ENCODE measurements at regions not wholly inside any gene's neighbourhood (a gene's known extent, or its start where the extent isn't known, plus 50 kb on each side); places are given as distances from the start of the nearest gene placed in this dataset.

GRCh38 chr4:184289179-184289535 is 71.5 kb upstream of the ENPP6 start (continued):
- TF ChIP-seq, protein P1, sequence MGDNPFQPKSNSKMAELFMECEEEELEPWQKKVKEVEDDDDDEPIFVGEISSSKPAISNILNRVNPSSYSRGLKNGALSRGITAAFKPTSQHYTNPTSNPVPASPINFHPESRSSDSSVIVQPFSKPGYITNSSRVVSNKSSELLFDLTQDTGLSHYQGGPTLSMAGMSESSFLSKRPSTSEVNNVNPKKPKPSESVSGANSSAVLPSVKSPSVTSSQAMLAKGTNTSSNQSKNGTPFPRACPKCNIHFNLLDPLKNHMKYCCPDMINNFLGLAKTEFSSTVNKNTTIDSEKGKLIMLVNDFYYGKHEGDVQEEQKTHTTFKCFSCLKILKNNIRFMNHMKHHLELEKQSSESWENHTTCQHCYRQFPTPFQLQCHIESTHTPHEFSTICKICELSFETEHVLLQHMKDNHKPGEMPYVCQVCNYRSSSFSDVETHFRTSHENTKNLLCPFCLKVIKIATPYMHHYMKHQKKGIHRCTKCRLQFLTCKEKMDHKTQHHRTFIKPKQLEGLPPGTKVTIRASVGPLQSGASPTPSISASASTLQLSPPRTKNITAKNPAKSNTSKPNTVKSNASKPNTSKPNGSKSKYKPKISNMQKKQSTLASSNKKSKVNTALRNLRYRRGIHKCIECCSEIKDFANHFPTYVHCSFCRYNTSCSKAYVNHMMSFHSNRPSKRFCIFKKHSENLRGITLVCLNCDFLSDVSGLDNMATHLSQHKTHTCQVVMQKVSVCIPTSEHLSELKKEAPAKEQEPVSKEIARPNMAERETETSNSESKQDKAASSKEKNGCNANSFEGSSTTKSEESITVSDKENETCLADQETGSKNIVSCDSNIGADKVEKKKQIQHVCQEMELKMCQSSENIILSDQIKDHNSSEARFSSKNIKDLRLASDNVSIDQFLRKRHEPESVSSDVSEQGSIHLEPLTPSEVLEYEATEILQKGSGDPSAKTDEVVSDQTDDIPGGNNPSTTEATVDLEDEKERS (tag by site-specific recombination; IDR thresholded peaks at IDR 0.05), result no peak
- TF ChIP-seq ZNF707 (tag by site-specific recombination; IDR thresholded peaks at IDR 0.05) (no peak), SALL2 (tag by site-specific recombination; IDR thresholded peaks at IDR 0.05; ENCODE audit: borderline replicate concordance) (no peak), BCL11A (tag by site-specific recombination; IDR thresholded peaks at IDR 0.05; ENCODE audit: low read depth) (no peak), ZNF777 (tag by site-specific recombination; IDR thresholded peaks at IDR 0.05; ENCODE audit: borderline replicate concordance) (no peak), ZNF585B (tag by site-specific recombination; IDR thresholded peaks at IDR 0.05) (no peak), TCF7L2 (IDR thresholded peaks at IDR 0.05; ENCODE audit: borderline replicate concordance, low read depth, low read length) (no peak)
- TF ChIP-seq, protein P2, sequence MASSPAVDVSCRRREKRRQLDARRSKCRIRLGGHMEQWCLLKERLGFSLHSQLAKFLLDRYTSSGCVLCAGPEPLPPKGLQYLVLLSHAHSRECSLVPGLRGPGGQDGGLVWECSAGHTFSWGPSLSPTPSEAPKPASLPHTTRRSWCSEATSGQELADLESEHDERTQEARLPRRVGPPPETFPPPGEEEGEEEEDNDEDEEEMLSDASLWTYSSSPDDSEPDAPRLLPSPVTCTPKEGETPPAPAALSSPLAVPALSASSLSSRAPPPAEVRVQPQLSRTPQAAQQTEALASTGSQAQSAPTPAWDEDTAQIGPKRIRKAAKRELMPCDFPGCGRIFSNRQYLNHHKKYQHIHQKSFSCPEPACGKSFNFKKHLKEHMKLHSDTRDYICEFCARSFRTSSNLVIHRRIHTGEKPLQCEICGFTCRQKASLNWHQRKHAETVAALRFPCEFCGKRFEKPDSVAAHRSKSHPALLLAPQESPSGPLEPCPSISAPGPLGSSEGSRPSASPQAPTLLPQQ (tag by site-specific recombination; IDR thresholded peaks at IDR 0.05), result no peak
- TF ChIP-seq, protein P3, sequence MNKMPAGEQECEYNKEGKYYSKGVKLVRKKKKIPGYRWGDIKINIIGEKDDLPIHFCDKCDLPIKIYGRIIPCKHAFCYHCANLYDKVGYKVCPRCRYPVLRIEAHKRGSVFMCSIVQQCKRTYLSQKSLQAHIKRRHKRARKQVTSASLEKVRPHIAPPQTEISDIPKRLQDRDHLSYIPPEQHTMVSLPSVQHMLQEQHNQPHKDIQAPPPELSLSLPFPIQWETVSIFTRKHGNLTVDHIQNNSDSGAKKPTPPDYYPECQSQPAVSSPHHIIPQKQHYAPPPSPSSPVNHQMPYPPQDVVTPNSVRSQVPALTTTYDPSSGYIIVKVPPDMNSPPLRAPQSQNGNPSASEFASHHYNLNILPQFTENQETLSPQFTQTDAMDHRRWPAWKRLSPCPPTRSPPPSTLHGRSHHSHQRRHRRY (tag by site-specific recombination; IDR thresholded peaks at IDR 0.05), result no peak

GRCh38 chr4:184288451-184289178 is 70.9 kb upstream of the ENPP6 start:
- ChIA-PET POLR2A (interaction anchor here (0.6 kb wide), 1 partner anchor 122 kb away, joined by 3 read pairs; no protein-coding TSS in a partner anchor), CTCF (interaction anchor here (0.6 kb wide), 1 partner anchor 586 kb away, joined by 5 read pairs; no protein-coding TSS in a partner anchor)
- Histone ChIP-seq H3K36me3 (ENCODE audit: control insufficient read depth in 2 of 2, insufficient read depth in 1 of 2, low read length in 2 of 2) (no peaks in the 10 kb centered on the region), H3K4me1 (ENCODE audit: control insufficient read depth, insufficient read depth, low read length) (no peaks in the 10 kb centered on the region), H3K4me3 (ENCODE audit: low read depth, low read length) (no peak overlapping the region), H3K9me3 (ENCODE audit: control insufficient read depth, insufficient read depth, low read depth, low read length) (no peaks in the 10 kb centered on the region), H3K27ac (ENCODE audit: extremely low read depth, low read depth, low read length) (no peak overlapping the region)
- TF ChIP-seq, protein P4, sequence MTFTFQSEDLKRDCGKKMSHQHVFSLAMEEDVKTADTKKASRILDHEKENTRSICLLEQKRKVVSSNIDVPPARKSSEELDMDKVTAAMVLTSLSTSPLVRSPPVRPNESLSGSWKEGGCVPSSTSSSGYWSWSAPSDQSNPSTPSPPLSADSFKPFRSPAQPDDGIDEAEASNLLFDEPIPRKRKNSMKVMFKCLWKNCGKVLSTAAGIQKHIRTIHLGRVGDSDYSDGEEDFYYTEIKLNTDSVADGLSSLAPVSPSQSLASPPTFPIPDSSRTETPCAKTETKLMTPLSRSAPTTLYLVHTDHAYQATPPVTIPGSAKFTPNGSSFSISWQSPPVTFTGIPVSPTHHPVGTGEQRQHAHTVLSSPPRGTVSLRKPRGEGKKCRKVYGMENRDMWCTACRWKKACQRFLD (tag by site-specific recombination; IDR thresholded peaks at IDR 0.05), result no peak
- TF ChIP-seq ZNF473 (tag by site-specific recombination; IDR thresholded peaks at IDR 0.05) (no peak), ZNF146 (tag by site-specific recombination; IDR thresholded peaks at IDR 0.05) (no peak), ZNF629 (tag by site-specific recombination; IDR thresholded peaks at IDR 0.05) (no peak), ZNF423 (tag by site-specific recombination; IDR thresholded peaks at IDR 0.05) (no peak), ZSCAN16 (tag by site-specific recombination; IDR thresholded peaks at IDR 0.05) (no peak)
- TF ChIP-seq, protein P5, sequence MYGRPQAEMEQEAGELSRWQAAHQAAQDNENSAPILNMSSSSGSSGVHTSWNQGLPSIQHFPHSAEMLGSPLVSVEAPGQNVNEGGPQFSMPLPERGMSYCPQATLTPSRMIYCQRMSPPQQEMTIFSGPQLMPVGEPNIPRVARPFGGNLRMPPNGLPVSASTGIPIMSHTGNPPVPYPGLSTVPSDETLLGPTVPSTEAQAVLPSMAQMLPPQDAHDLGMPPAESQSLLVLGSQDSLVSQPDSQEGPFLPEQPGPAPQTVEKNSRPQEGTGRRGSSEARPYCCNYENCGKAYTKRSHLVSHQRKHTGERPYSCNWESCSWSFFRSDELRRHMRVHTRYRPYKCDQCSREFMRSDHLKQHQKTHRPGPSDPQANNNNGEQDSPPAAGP (tag by site-specific recombination; IDR thresholded peaks at IDR 0.05), result no peak

All from HEK293 (cell line).